GM19452 (cell line): ENCODE measurements at regions not wholly inside any gene's neighbourhood (a gene's known extent, or its start where the extent isn't known, plus 50 kb on each side); places are given as distances from the start of the nearest gene placed in this dataset.
A peak's percentile ranks its signal among the peaks of the same experiment; 100 is the strongest.
"Not testable (repeated sequence)": the region's sequence is repeated elsewhere in the genome, so short reads cannot be mapped to it uniquely, and the experiment has no call there.

ENCODE experiments used
- ATAC-seq: cut with Tn5 transposase; IDR thresholded peaks from one replicate; pipeline ENCODE4 v1.9.1; 2021; ENCODE audit not compliant: unreplicated experiment

GRCh38 chr12:75685617-75686225 lies 174.3 kb upstream of the KRR1 start:
- ATAC-seq = no peak

- ATAC-seq = no peak
These were observed 173.5 kb upstream of the KRR1 start for GRCh38 chr12:75684678-75685616.

- not testable (repeated sequence) for ATAC-seq
These were observed 172.7 kb upstream of the KRR1 start for GRCh38 chr12:75683995-75684586.

GRCh38 chr12:75683220-75683619 lies 171.8 kb upstream of the KRR1 start:
- no peak for ATAC-seq

GRCh38 chr12:75677522-75677921 lies 166.1 kb upstream of the KRR1 start:
- no peak for ATAC-seq

GRCh38 chr12:75674393-75674792 lies 163.0 kb upstream of the KRR1 start:
- ATAC-seq = no peak

- no peak for ATAC-seq
These were observed 160.8 kb upstream of the KRR1 start for GRCh38 chr12:75672200-75672599.

GRCh38 chr12:75670216-75670615 lies 158.8 kb upstream of the KRR1 start:
- ATAC-seq = no peak

GRCh38 chr12:75666939-75667334 lies 155.5 kb upstream of the KRR1 start:
- ATAC-seq = no peak

GRCh38 chr12:75666126-75666938 lies 154.9 kb upstream of the KRR1 start:
- ATAC-seq = no peak

- ATAC-seq = no peak
These were observed 153.8 kb upstream of the KRR1 start for GRCh38 chr12:75665216-75665615.

- peak; percentile 58 for ATAC-seq
These were observed 151.2 kb upstream of the KRR1 start for GRCh38 chr12:75662511-75663159.

- no peak for ATAC-seq
These were observed 150.5 kb upstream of the KRR1 start for GRCh38 chr12:75661908-75662307.

- no peak for ATAC-seq
These were observed 149.5 kb upstream of the KRR1 start for GRCh38 chr12:75660805-75661404.

GRCh38 chr12:75660107-75660530 lies 148.7 kb upstream of the KRR1 start:
- ATAC-seq = no peak

- ATAC-seq = no peak
These were observed 147.8 kb upstream of the KRR1 start for GRCh38 chr12:75658901-75659823.

GRCh38 chr12:75658286-75658685 lies 146.9 kb upstream of the KRR1 start:
- ATAC-seq = no peak

- ATAC-seq = no peak
These were observed 146.4 kb upstream of the KRR1 start for GRCh38 chr12:75657831-75658230.

GRCh38 chr12:75657354-75657753 lies 145.9 kb upstream of the KRR1 start:
- ATAC-seq = not testable (repeated sequence)
